ENCODE measurements at regions not wholly inside any gene's neighbourhood (a gene's known extent, or its start where the extent isn't known, plus 50 kb on each side); places are given as distances from the start of the nearest gene placed in this dataset.

- no peak for TF ChIP-seq POLR2A (IDR thresholded peaks at IDR 0.05)
- TF ChIP-seq, protein P1, sequence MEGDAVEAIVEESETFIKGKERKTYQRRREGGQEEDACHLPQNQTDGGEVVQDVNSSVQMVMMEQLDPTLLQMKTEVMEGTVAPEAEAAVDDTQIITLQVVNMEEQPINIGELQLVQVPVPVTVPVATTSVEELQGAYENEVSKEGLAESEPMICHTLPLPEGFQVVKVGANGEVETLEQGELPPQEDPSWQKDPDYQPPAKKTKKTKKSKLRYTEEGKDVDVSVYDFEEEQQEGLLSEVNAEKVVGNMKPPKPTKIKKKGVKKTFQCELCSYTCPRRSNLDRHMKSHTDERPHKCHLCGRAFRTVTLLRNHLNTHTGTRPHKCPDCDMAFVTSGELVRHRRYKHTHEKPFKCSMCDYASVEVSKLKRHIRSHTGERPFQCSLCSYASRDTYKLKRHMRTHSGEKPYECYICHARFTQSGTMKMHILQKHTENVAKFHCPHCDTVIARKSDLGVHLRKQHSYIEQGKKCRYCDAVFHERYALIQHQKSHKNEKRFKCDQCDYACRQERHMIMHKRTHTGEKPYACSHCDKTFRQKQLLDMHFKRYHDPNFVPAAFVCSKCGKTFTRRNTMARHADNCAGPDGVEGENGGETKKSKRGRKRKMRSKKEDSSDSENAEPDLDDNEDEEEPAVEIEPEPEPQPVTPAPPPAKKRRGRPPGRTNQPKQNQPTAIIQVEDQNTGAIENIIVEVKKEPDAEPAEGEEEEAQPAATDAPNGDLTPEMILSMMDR (IDR thresholded peaks at IDR 0.05): no peak
- intact Hi-C loops (cut with DNase I): no loop called here
- no peaks in the 10 kb centered on the region for H3K4me1 ChIP-seq
Measured at GRCh38 chr15:96029172-96029571, 301.3 kb upstream of the NR2F2 start.

DNA sequence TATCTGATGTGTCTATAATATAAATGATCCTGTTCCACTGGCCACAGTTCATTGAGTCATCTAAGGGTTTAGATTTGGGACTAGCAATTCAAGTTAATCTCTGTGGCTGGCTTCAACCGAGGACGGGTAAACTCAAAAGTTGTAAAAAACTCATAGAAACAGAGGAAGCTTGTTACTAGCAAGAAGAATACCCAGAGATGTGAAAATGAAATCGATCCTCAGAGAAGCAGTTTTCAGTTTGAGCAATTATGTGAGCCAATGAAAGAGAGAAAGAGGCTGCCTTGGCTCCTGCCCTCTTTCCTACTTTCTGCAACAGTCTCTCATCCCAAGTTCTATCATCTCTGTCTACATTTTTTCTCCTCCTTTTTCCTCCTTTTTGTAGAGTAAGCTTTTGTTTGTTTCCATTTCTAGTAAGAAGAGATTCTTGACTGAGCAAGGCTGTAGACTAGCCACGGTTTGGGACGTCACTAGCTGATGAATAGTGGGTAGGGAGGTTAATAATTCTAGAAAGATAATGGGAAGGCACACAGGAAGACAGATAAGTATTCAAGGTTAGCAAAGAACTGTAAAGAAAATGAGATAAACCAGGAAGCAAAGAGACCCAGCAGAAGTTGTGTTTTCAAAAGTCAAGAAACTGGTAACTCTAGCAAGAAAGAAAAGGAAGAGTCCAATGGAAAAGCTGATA, 298.9 kb upstream of the NR2F2 start:
- Histone ChIP-seq H3K27me3 (no peaks in the 10 kb centered on the region), H3K4me1 (no peaks in the 10 kb centered on the region), H3K36me3 (replicated peaks in 1 of 2; ENCODE audit: insufficient read depth in 1 of 2, low read depth in 2 of 2) (no peaks in the 10 kb centered on the region), H3K4me3 (no peak overlapping the region), H3K27ac (no peak overlapping the region), H3K9me3 (no peaks in the 10 kb centered on the region)
- TF ChIP-seq, protein P1 (IDR thresholded peaks at IDR 0.05): no peak
- no peak for TF ChIP-seq POLR2A (IDR thresholded peaks at IDR 0.05)
- ATAC-seq (no peak), DNase-seq (no peak)
- intact Hi-C loops (cut with DNase I): no loop called here
- WGBS, 2 donors: 59 to 70% methylated on average over 5 of the region's 5 CpGs

More at GRCh38 chr15:96029172-96029571, 301.3 kb upstream of the NR2F2 start:
- Histone ChIP-seq H3K4me3 (no peak overlapping the region), H3K27me3 (no peaks in the 10 kb centered on the region), H3K9me3 (no peaks in the 10 kb centered on the region), H3K27ac (no peak overlapping the region), H3K36me3 (replicated peaks in 1 of 2; ENCODE audit: insufficient read depth in 1 of 2, low read depth in 2 of 2) (no peaks in the 10 kb centered on the region)
- DNase-seq: no peak
- no peak for ATAC-seq

DNA sequence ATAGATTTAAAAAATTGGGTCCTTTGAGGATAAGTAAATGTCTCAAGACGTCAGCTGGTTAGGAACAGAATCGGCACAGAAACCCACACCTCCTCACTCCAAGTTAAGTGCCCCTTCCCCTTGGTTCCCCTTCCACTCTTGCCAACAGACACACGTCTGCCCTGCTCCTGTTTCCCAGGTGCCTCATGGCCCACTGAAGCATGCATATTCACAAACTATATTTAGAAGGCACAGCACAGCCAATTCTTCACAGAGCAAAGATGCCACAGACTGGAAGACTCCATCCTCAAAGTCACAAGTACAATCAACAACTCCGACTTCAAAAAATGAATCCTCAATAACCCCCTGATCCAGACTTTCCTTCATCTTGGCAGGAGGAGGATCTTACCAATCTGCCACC, 295.4 kb upstream of the NR2F2 start:
- Histone ChIP-seq H3K27ac (no peak overlapping the region), H3K36me3 (replicated peaks in 1 of 2; ENCODE audit: insufficient read depth in 1 of 2, low read depth in 2 of 2) (no peaks in the 10 kb centered on the region), H3K4me1 (no peaks in the 10 kb centered on the region), H3K4me3 (no peak overlapping the region), H3K9me3 (no peaks in the 10 kb centered on the region), H3K27me3 (no peaks in the 10 kb centered on the region)
- TF ChIP-seq, protein P1 (IDR thresholded peaks at IDR 0.05): no peak
- no peak for TF ChIP-seq POLR2A (IDR thresholded peaks at IDR 0.05)
- no peak for ATAC-seq
- WGBS, 2 donors: 75 to 76% methylated on average over 4 of the region's 4 CpGs
- intact Hi-C loops (cut with DNase I): no loop called here
- DNase-seq: no peak

- H3K27me3 ChIP-seq: no peaks in the 10 kb centered on the region
- intact Hi-C loops (cut with DNase I): no loop called here
- TF ChIP-seq, protein P1 (IDR thresholded peaks at IDR 0.05): no peak
- TF ChIP-seq POLR2A (IDR thresholded peaks at IDR 0.05): no peak
- 53 to 59% methylated on average over 5 of the region's 5 CpGs for WGBS, 2 donors
- DNase-seq (no peak), ATAC-seq (no peak)
- no peak overlapping the region for H3K27ac ChIP-seq
- no peaks in the 10 kb centered on the region for H3K9me3 ChIP-seq
- no peaks in the 10 kb centered on the region for H3K36me3 ChIP-seq (replicated peaks in 1 of 2; ENCODE audit: insufficient read depth in 1 of 2, low read depth in 2 of 2)
- no peaks in the 10 kb centered on the region for H3K4me1 ChIP-seq
- H3K4me3 ChIP-seq: no peak overlapping the region
Measured at GRCh38 chr15:96035635-96036034, 294.9 kb upstream of the NR2F2 start.

GRCh38 chr15:96037584-96037983, 292.9 kb upstream of the NR2F2 start:
- TF ChIP-seq POLR2A (IDR thresholded peaks at IDR 0.05): no peak
- TF ChIP-seq, protein P1 (IDR thresholded peaks at IDR 0.05): no peak
- whole genome bisulfite sequencing, 2 donors: 77 to 79% methylated on average over 4 of the region's 4 CpGs
- intact Hi-C loops (cut with DNase I): no loop called here

More at GRCh38 chr15:96037584-96037983, 292.9 kb upstream of the NR2F2 start:
- H3K27me3 ChIP-seq: no peaks in the 10 kb centered on the region
- no peak overlapping the region for H3K27ac ChIP-seq
- H3K4me3 ChIP-seq: no peak overlapping the region
- no peak for ATAC-seq
- no peaks in the 10 kb centered on the region for H3K9me3 ChIP-seq
- DNase-seq: no peak
- no peaks in the 10 kb centered on the region for H3K4me1 ChIP-seq
- H3K36me3 ChIP-seq (replicated peaks in 1 of 2; ENCODE audit: insufficient read depth in 1 of 2, low read depth in 2 of 2): no peaks in the 10 kb centered on the region

Data from body of pancreas (tissue), 4 donors.